ENCODE measurements at regions not wholly inside any gene's neighbourhood (a gene's known extent, or its start where the extent isn't known, plus 50 kb on each side); places are given as distances from the start of the nearest gene placed in this dataset.

GRCh38 chr7:52287698-52288097, 747.7 kb upstream of the POM121L12 start:
- DNase-seq (no peak), ATAC-seq (no peak)
- H3K27me3 Mint-ChIP-seq: no peaks in the 10 kb centered on the region
- H3K27ac Mint-ChIP-seq: no peak overlapping the region
- no peaks in the 10 kb centered on the region for H3K4me1 Mint-ChIP-seq
- no peak overlapping the region for H3K4me3 Mint-ChIP-seq
- H3K36me3 Mint-ChIP-seq (ENCODE audit: low read depth): no peaks in the 10 kb centered on the region
- H3K9me3 Mint-ChIP-seq: peaks cover 7% of the 10 kb centered on the region

GRCh38 chr7:52285689-52286088, 749.7 kb upstream of the POM121L12 start:
- H3K4me3 Mint-ChIP-seq: no peak overlapping the region
- ATAC-seq (no peak), DNase-seq (no peak)
- peaks cover 7% of the 10 kb centered on the region for H3K9me3 Mint-ChIP-seq
- no peaks in the 10 kb centered on the region for H3K27me3 Mint-ChIP-seq
- H3K36me3 Mint-ChIP-seq (ENCODE audit: low read depth): no peaks in the 10 kb centered on the region
- H3K27ac Mint-ChIP-seq: no peak overlapping the region
- no peaks in the 10 kb centered on the region for H3K4me1 Mint-ChIP-seq

GRCh38 chr7:52283335-52283734, 752.1 kb upstream of the POM121L12 start:
- no peak overlapping the region for H3K4me3 Mint-ChIP-seq
- ATAC-seq (no peak), DNase-seq (no peak)
- no peaks in the 10 kb centered on the region for H3K27me3 Mint-ChIP-seq
- no peak overlapping the region for H3K27ac Mint-ChIP-seq
- H3K4me1 Mint-ChIP-seq: no peaks in the 10 kb centered on the region
- H3K36me3 Mint-ChIP-seq (ENCODE audit: low read depth): no peaks in the 10 kb centered on the region
- peaks cover 11% of the 10 kb centered on the region for H3K9me3 Mint-ChIP-seq

GRCh38 chr7:52273685-52274610, 761.5 kb upstream of the POM121L12 start:
- no peak overlapping the region for H3K4me3 Mint-ChIP-seq
- DNase-seq (no peak), ATAC-seq (no peak)
- H3K9me3 Mint-ChIP-seq: peaks cover 8% of the 10 kb centered on the region
- no peak overlapping the region for H3K27ac Mint-ChIP-seq
- H3K4me1 Mint-ChIP-seq: no peaks in the 10 kb centered on the region
- H3K27me3 Mint-ChIP-seq: no peaks in the 10 kb centered on the region
- no peaks in the 10 kb centered on the region for H3K36me3 Mint-ChIP-seq (ENCODE audit: low read depth)

- no peaks in the 10 kb centered on the region for H3K27me3 Mint-ChIP-seq
- ATAC-seq: no peak
- no peaks in the 10 kb centered on the region for H3K4me1 Mint-ChIP-seq
- no peaks in the 10 kb centered on the region for H3K36me3 Mint-ChIP-seq (ENCODE audit: low read depth)
- DNase-seq: no peak
- H3K27ac Mint-ChIP-seq: no peak overlapping the region
- H3K9me3 Mint-ChIP-seq: peaks cover 6% of the 10 kb centered on the region
- H3K4me3 Mint-ChIP-seq: no peak overlapping the region
These were observed 763.7 kb upstream of the POM121L12 start for GRCh38 chr7:52271703-52272102.

- H3K27me3 Mint-ChIP-seq: no peaks in the 10 kb centered on the region
- no peak for ATAC-seq
- DNase-seq: no peak
- no peaks in the 10 kb centered on the region for H3K36me3 Mint-ChIP-seq (ENCODE audit: low read depth)
- no peak overlapping the region for H3K4me3 Mint-ChIP-seq
- H3K27ac Mint-ChIP-seq: no peak overlapping the region
- H3K4me1 Mint-ChIP-seq: no peaks in the 10 kb centered on the region
- no peaks in the 10 kb centered on the region for H3K9me3 Mint-ChIP-seq
These were observed 765.1 kb upstream of the POM121L12 start for GRCh38 chr7:52270301-52270700.

- no peaks in the 10 kb centered on the region for H3K9me3 Mint-ChIP-seq
- no peak for DNase-seq
- no peaks in the 10 kb centered on the region for H3K27me3 Mint-ChIP-seq
- H3K4me3 Mint-ChIP-seq: no peak overlapping the region
- H3K36me3 Mint-ChIP-seq (ENCODE audit: low read depth): no peaks in the 10 kb centered on the region
- H3K27ac Mint-ChIP-seq: no peak overlapping the region
- ATAC-seq: no peak
- H3K4me1 Mint-ChIP-seq: no peaks in the 10 kb centered on the region
These were observed 765.8 kb upstream of the POM121L12 start for GRCh38 chr7:52269669-52270068.

- Mint-ChIP-seq H3K27ac (no peak overlapping the region), H3K27me3 (no peaks in the 10 kb centered on the region), H3K4me3 (no peak overlapping the region), H3K9me3 (peaks cover 13% of the 10 kb centered on the region), H3K4me1 (no peaks in the 10 kb centered on the region), H3K36me3 (ENCODE audit: low read depth) (no peaks in the 10 kb centered on the region)
- no peak for ATAC-seq
- DNase-seq: no peak
These were observed 774.4 kb upstream of the POM121L12 start for GRCh38 chr7:52261057-52261456.

- Mint-ChIP-seq H3K36me3 (ENCODE audit: low read depth) (no peaks in the 10 kb centered on the region), H3K27ac (no peak overlapping the region), H3K9me3 (peaks cover 13% of the 10 kb centered on the region), H3K27me3 (no peaks in the 10 kb centered on the region), H3K4me3 (no peak overlapping the region), H3K4me1 (no peaks in the 10 kb centered on the region)
- no peak for DNase-seq
- ATAC-seq: no peak
These were observed 775.3 kb upstream of the POM121L12 start for GRCh38 chr7:52260046-52260665.

GRCh38 chr7:52257890-52258289, 777.5 kb upstream of the POM121L12 start:
- Mint-ChIP-seq H3K9me3 (peaks cover 7% of the 10 kb centered on the region), H3K27me3 (no peaks in the 10 kb centered on the region), H3K36me3 (ENCODE audit: low read depth) (no peaks in the 10 kb centered on the region), H3K4me3 (no peak overlapping the region), H3K4me1 (no peaks in the 10 kb centered on the region), H3K27ac (no peak overlapping the region)
- DNase-seq (no peak), ATAC-seq (no peak)

- no peaks in the 10 kb centered on the region for H3K36me3 Mint-ChIP-seq (ENCODE audit: low read depth)
- H3K27me3 Mint-ChIP-seq: no peaks in the 10 kb centered on the region
- DNase-seq (no peak), ATAC-seq (no peak)
- H3K9me3 Mint-ChIP-seq: peaks cover 10% of the 10 kb centered on the region
- no peak overlapping the region for H3K4me3 Mint-ChIP-seq
- no peaks in the 10 kb centered on the region for H3K4me1 Mint-ChIP-seq
- H3K27ac Mint-ChIP-seq: no peak overlapping the region
These were observed 780.9 kb upstream of the POM121L12 start for GRCh38 chr7:52254396-52255010.

- H3K36me3 Mint-ChIP-seq (ENCODE audit: low read depth): no peaks in the 10 kb centered on the region
- ATAC-seq (no peak), DNase-seq (no peak)
- no peak overlapping the region for H3K4me3 Mint-ChIP-seq
- H3K27me3 Mint-ChIP-seq: no peaks in the 10 kb centered on the region
- peaks cover 10% of the 10 kb centered on the region for H3K9me3 Mint-ChIP-seq
- no peak overlapping the region for H3K27ac Mint-ChIP-seq
- no peaks in the 10 kb centered on the region for H3K4me1 Mint-ChIP-seq
These were observed 781.5 kb upstream of the POM121L12 start for GRCh38 chr7:52253953-52254352.

GRCh38 chr7:52249741-52250140, 785.7 kb upstream of the POM121L12 start:
- no peaks in the 10 kb centered on the region for H3K36me3 Mint-ChIP-seq (ENCODE audit: low read depth)
- H3K9me3 Mint-ChIP-seq: peaks cover 16% of the 10 kb centered on the region
- ATAC-seq: no peak
- H3K27ac Mint-ChIP-seq: no peak overlapping the region
- no peaks in the 10 kb centered on the region for H3K27me3 Mint-ChIP-seq
- no peaks in the 10 kb centered on the region for H3K4me1 Mint-ChIP-seq
- H3K4me3 Mint-ChIP-seq: no peak overlapping the region
- DNase-seq: no peak

GRCh38 chr7:52247518-52247917, 787.9 kb upstream of the POM121L12 start:
- H3K4me3 Mint-ChIP-seq: no peak overlapping the region
- ATAC-seq (no peak), DNase-seq (no peak)
- H3K4me1 Mint-ChIP-seq: no peaks in the 10 kb centered on the region
- no peaks in the 10 kb centered on the region for H3K36me3 Mint-ChIP-seq (ENCODE audit: low read depth)
- no peaks in the 10 kb centered on the region for H3K27me3 Mint-ChIP-seq
- H3K9me3 Mint-ChIP-seq: peaks cover 17% of the 10 kb centered on the region
- no peak overlapping the region for H3K27ac Mint-ChIP-seq

- Mint-ChIP-seq H3K4me1 (no peaks in the 10 kb centered on the region), H3K27me3 (no peaks in the 10 kb centered on the region), H3K27ac (no peak overlapping the region), H3K9me3 (peaks cover 21% of the 10 kb centered on the region), H3K4me3 (no peak overlapping the region), H3K36me3 (ENCODE audit: low read depth) (no peaks in the 10 kb centered on the region)
- ATAC-seq: no peak
- no peak for DNase-seq
These were observed 791.7 kb upstream of the POM121L12 start for GRCh38 chr7:52243685-52244084.
